Activated CD4-positive, alpha-beta T cell treated with anti-CD3 and anti-CD28 coated beads, Interleukin-2, amount 50 U/mL, for 16 hours (primary cell): ENCODE measurements at regions not wholly inside any gene's neighbourhood (a gene's known extent, or its start where the extent isn't known, plus 50 kb on each side); places are given as distances from the start of the nearest gene placed in this dataset.
A peak's percentile ranks its signal among the peaks of the same experiment; 100 is the strongest.
"Not testable (repeated sequence)": the region's sequence is repeated elsewhere in the genome, so short reads cannot be mapped to it uniquely, and the experiment has no call there.

ENCODE experiments used
- DNase-seq: peaks from one replicate; pipeline ENCODE4 v3.0.0-alpha.2; 2020

DNA sequence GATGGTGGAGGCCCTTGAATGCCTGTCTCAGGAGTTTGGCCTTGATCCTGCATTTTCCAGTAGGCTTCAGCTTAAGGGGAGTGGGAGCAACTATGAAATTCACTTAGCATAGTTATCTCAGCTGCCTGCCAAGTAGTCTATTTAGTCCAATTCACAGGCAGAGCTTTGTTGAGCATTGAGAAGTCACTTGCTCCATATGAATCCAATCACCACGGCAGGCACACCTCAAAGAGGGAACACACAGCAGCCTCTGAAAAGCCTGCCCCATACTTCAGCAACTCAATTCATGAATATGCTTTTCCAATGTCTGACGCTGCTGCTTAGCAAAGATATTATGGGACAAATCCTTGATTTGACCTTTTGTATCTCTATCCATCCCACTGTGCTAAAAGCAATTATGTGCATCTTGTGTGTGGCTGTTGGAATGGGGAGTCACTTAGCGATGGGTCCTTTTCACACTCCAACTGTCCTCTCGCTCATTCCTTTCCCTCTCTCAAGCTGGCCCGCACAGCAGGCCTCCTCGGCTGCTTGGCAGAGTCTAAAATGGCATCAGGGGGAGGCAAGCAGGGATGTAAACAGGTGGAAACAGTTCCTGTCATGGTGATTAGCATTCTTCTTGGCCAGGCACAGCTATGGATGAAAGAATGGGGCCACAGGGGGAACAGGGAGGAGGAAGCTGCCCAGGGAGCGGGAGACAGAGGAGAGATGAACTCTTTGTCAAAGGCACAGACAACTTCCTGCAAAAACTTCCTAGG, 56.0 kb upstream of the LRPPRC start:
- no peak for DNase-seq

- no peak for DNase-seq
These were observed 56.8 kb upstream of the LRPPRC start for GRCh38 chr2:44052584-44052983.

- DNase-seq, result no peak
These were observed 57.3 kb upstream of the LRPPRC start for GRCh38 chr2:44053052-44053451.

- DNase-seq, result no peak
These were observed 57.7 kb upstream of the LRPPRC start for GRCh38 chr2:44053456-44053855.

- DNase-seq, result no peak
These were observed 59.4 kb upstream of the LRPPRC start for GRCh38 chr2:44055229-44055628.

- no peak for DNase-seq
These were observed 59.9 kb upstream of the LRPPRC start for GRCh38 chr2:44055664-44056063.

GRCh38 chr2:44056947-44057346, 61.2 kb upstream of the LRPPRC start:
- DNase-seq, result no peak

- not testable (repeated sequence) for DNase-seq
These were observed 64.5 kb upstream of the LRPPRC start for GRCh38 chr2:44060286-44060685.

DNA sequence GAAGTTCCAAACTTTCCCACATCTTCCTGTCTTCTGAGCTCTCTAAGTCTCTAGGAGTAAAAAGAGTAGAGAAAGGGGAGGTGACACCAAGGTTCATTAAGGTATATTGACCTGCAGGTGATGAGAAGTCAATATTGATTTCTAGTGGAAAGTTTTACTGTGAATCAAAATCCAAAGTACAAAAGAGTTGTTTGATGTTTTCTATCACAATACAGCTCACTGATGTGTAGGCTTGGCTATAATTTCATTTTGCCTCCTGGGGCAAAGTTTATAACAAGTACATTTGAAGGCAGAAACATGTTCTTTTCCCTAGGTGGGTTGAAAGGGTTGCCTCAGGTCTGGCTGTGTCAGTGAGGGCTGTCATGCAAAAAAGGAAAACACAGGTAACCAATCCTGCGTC, 65.2 kb upstream of the LRPPRC start:
- no peak for DNase-seq

DNA sequence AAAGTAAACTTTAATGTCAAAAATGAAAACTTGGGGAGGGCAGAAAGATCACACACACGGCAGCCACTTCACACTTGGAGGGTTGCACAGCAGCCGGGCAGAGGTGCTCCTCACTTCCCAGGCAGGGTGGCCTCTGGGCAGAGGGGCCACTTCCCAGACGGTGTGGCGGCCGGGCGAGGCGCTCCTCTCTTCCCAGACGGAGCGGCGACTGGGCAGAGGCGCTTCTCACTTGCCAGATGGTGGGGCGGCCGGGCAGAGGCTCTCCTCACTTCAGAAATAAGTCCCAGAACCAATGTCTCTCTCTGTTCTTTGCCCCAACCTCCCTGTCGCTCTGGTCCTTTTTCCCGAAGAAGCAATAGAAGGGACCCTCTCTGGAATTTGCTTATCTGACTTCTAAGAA, 65.7 kb upstream of the LRPPRC start:
- DNase-seq, result no peak

DNA sequence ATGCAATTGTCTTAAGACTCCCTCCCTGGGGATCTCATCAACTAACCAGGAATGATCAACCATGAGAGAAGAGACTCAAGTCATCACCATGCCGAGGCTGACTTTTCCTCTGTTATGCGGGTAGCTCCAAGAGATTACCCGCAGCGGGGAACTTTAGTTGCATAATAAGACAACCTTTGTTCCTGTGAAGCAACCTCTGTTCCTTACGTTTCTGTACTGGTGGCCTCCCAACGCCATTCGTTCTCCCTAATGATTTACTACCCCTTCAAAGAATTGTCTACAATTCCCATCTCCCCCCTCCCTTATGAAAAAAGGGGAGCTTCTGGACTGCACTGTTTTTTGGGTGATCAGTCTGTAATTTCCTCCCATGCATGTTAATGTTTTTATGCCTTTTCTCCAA, 66.1 kb upstream of the LRPPRC start:
- DNase-seq, result no peak

GRCh38 chr2:44063033-44063432, 67.2 kb upstream of the LRPPRC start:
- DNase-seq, result no peak

DNA sequence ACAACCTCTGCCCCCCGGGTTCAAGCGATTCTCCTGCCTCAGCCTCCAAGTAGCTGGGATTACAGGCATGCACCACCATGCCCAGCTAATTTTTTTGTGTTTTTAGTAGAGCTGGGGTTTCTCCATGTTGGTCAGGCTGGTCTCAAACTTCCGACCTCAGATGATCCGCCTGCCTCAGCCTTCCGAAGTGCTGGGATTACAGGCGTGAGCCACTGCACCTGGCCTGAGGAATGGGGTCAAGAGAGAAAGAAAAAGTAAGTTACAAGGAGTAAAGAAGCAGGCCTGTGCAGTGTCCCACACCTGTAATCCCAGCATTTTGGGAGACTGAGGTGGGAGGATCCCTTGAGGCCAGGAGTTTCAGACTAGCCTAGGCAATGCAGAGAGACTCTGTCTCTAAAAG, 68.5 kb upstream of the LRPPRC start:
- DNase-seq, result not testable (repeated sequence)

GRCh38 chr2:44067012-44067790, 71.4 kb upstream of the LRPPRC start:
- not testable (repeated sequence) for DNase-seq

GRCh38 chr2:44067791-44068181, 72.0 kb upstream of the LRPPRC start:
- not testable (repeated sequence) for DNase-seq

DNA sequence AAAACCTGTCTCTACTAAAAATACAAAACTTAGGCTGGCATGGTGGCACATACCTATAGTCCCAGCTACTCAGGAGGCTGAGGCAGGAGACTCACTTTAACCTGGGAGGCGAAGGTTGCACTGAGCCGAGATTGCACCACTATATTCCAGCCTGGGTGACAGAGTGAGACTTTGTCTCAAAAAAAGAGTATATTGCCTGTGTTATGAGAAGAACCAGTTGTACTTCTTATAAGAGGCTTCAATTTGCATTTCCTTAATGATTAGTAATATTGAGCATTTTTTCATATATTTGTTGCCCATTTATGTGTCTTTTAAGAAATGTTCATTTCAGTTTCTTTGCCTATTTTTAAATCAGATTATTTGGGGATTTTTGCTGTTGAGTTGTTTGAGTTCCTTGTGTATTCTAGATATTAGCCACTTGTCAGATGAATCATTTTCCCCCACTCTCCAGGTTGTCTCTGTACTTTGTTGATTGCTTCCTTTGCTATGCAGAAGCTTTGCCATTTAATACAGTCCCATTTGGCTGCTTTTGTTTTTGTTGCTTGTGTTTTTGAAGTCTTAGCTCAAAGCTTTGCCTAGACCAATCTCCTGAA, 75.8 kb upstream of the LRPPRC start:
- DNase-seq, result peak; percentile 23

DNA sequence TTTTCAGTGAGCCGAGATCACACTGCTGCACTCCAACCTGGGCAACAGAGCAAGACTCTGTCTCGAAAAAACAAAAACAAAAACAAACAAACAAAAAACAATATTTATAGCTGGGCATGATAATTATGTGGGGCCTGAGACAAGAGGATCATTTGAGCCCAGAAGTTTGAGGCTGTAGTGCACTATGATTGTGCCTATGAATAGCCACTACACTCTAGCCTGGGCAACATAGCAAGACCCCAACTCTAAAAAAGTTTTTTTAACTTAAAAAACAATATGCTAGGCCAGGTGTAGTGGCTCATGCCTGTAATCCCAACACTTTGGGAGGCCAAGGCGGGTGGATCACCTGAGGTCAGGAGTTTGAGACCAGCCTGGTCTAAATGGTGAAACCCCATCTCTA, 77.9 kb upstream of the LRPPRC start:
- DNase-seq, result not testable (repeated sequence)

GRCh38 chr2:44074795-44075194, 79.0 kb upstream of the LRPPRC start:
- not testable (repeated sequence) for DNase-seq

GRCh38 chr2:44075541-44075940, 79.8 kb upstream of the LRPPRC start:
- DNase-seq, result no peak

DNA sequence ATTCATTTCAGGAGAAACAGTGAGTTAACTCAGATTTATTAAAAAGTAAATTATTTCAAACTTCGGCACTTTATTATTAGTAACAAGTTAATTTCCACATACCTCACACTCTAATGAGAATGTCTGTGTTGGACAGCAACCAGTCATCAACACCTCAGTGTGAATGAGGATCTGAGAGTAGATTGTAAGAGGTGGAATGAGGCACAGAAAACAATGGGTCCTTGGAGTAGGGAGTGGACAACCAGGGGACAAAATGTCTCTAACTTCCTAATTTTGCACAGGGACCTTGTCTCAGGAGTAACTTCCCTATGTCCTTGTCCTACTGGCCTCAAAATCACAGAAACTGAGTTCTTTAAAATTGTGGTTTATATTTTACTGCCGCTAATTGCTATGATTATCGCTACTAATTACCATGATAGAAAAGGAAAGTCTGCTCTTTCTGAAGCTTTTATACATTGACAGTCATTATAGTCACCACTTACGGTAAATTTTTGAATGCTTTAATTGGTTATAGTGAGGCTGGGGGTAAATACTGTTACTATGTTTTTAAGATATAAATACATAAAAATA, 82.2 kb upstream of the LRPPRC start:
- no peak for DNase-seq

GRCh38 chr2:44079686-44080085, 83.9 kb upstream of the LRPPRC start:
- DNase-seq, result no peak

- no peak for DNase-seq
These were observed 85.6 kb upstream of the PPM1B start for GRCh38 chr2:44083054-44083453.

GRCh38 chr2:44084850-44085249, 83.8 kb upstream of the PPM1B start:
- no peak for DNase-seq

DNA sequence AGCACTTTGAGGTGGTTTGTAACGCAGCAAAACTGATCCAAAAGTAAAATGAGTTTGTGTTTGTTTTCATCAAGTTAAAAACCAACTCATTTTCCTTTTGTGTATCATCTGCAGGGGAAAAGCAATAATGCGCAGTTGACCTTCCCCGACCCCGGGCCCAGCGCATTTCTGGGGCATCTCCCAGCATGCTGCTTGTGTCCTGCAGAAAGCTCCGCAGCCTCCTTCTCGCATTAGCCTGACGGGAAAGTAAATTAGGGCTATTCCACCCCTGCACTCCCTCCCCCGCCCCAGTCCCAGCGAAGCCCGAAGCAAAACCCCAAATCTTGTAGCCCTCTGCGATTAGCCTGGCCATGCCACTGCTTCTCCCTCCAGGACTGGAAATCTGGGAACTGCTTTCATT, 82.0 kb upstream of the PPM1B start:
- DNase-seq, result no peak
